Parathyroid adenoma (tissue), 2 donors: ENCODE measurements at regions not wholly inside any gene's neighbourhood (a gene's known extent, or its start where the extent isn't known, plus 50 kb on each side); places are given as distances from the start of the nearest gene placed in this dataset.

ENCODE experiments used
- H2AFZ ChIP-seq: fragments of 300-600 bp; sonication (generic); one replicate; pipeline ENCODE4 v1.7.0; 2017; ENCODE audit warnings: antibody characterized with exemption, mild to moderate bottlenecking
- H3K27ac ChIP-seq: fragments of 300-600 bp; sonication (generic); one replicate; pipeline ENCODE4 v1.7.0; 2017
- H3K27me3 ChIP-seq: fragments of 300-600 bp; sonication (generic); one replicate; pipeline ENCODE4 v1.7.0; 2017; ENCODE audit warnings: low read length; ENCODE audit not compliant: control insufficient read depth, insufficient read depth
- H3K36me3 ChIP-seq: fragments of 300-600 bp; sonication (generic); one replicate; pipeline ENCODE4 v1.7.0; 2017; ENCODE audit warnings: low read length; ENCODE audit not compliant: control insufficient read depth, insufficient read depth
- H3K4me1 ChIP-seq: fragments of 300-600 bp; sonication (generic); one replicate; pipeline ENCODE4 v1.7.0; 2017; ENCODE audit warnings: control low read depth
- H3K4me2 ChIP-seq: fragments of 300-600 bp; sonication (generic); one replicate; pipeline ENCODE4 v1.7.0; 2017; ENCODE audit warnings: low read length
- H3K4me3 ChIP-seq: fragments of 300-600 bp; sonication (generic); one replicate; pipeline ENCODE4 v1.7.0; 2017; ENCODE audit warnings: low read depth, low read length
- H3K79me2 ChIP-seq: fragments of 300-600 bp; sonication (generic); one replicate; pipeline ENCODE4 v1.7.0; 2017; ENCODE audit warnings: control low read depth
- H3K9ac ChIP-seq: fragments of 300-600 bp; sonication (generic); one replicate; pipeline ENCODE4 v1.7.0; 2017; ENCODE audit warnings: mild to moderate bottlenecking
- H3K9me3 ChIP-seq: fragments of 300-600 bp; sonication (generic); one replicate; pipeline ENCODE4 v1.7.0; 2017; ENCODE audit warnings: low read length; ENCODE audit not compliant: control insufficient read depth
- CTCF ChIP-seq: fragments of 300-600 bp; sonication (generic); IDR thresholded peaks from one replicate; pipeline ENCODE4 v1.7.0; 2017; ENCODE audit warnings: antibody characterized with exemption, mild to moderate bottlenecking
- donor health status: primary hyperparathyroidism.

GRCh38 chr16:6969594-6969993, 363.1 kb upstream of the RBFOX1 start:
- no peaks in the 10 kb centered on the region for H3K79me2 ChIP-seq
- no peaks in the 10 kb centered on the region for H3K27me3 ChIP-seq
- no peak overlapping the region for H3K4me2 ChIP-seq
- no peaks in the 10 kb centered on the region for H3K4me1 ChIP-seq
- no peak overlapping the region for H3K4me3 ChIP-seq
- no peak overlapping the region for H3K9ac ChIP-seq
- no peaks in the 10 kb centered on the region for H3K36me3 ChIP-seq
- no peaks in the 10 kb centered on the region for H3K9me3 ChIP-seq
- no peak overlapping the region for H2AFZ ChIP-seq
- H3K27ac ChIP-seq, result no peak overlapping the region
- TF ChIP-seq CTCF, result no peak

DNA sequence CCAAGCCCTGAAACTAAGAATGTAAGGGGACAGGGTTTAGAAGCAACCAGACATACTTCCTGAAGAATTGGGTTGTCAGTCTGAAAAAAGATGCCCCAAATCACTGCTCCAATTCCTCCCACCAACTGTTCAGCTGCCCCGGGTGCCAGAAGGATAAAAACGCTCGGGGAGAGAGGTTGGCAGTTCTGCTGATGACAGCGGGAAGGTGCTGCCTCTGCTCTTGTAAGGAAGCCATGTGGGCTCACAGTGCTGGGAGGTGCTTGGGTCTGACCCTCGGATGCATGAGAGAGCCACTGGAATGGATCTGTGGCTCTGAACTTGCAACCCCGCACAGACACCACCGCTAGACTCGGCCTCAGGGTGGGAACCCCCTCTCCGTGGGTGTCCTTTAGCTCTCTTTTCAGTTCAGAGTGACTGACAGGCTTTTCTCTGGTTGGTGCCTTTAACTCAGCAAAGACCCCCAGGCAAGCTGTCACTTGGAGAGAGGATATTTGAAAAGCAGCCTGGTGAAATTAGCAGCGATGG, 364.8 kb upstream of the RBFOX1 start:
- no peak overlapping the region for H3K9ac ChIP-seq
- no peaks in the 10 kb centered on the region for H3K4me1 ChIP-seq
- no peak overlapping the region for H3K4me2 ChIP-seq
- peak overlapping the region; percentile 38 for H2AFZ ChIP-seq
- H3K27me3 ChIP-seq, result no peaks in the 10 kb centered on the region
- H3K36me3 ChIP-seq, result no peaks in the 10 kb centered on the region
- no peak overlapping the region for H3K4me3 ChIP-seq
- no peak for TF ChIP-seq CTCF
- H3K9me3 ChIP-seq, result no peaks in the 10 kb centered on the region
- H3K79me2 ChIP-seq, result no peaks in the 10 kb centered on the region
- no peak overlapping the region for H3K27ac ChIP-seq

- Histone ChIP-seq H3K79me2 (no peaks in the 10 kb centered on the region), H3K27ac (no peak overlapping the region), H3K36me3 (no peaks in the 10 kb centered on the region), H3K27me3 (no peaks in the 10 kb centered on the region), H3K9me3 (no peaks in the 10 kb centered on the region), H3K9ac (no peak overlapping the region), H3K4me3 (no peak overlapping the region), H3K4me1 (no peaks in the 10 kb centered on the region), H2AFZ (no peak overlapping the region), H3K4me2 (no peak overlapping the region)
- TF ChIP-seq CTCF, result no peak
Measured at GRCh38 chr16:6966925-6967324, 365.7 kb upstream of the RBFOX1 start.

GRCh38 chr16:6964679-6965078, 368.0 kb upstream of the RBFOX1 start:
- H3K27me3 ChIP-seq, result no peaks in the 10 kb centered on the region
- no peaks in the 10 kb centered on the region for H3K36me3 ChIP-seq
- TF ChIP-seq CTCF, result no peak

GRCh38 chr16:6961704-6962103, 370.9 kb upstream of the RBFOX1 start:
- H3K79me2 ChIP-seq, result no peaks in the 10 kb centered on the region

More at GRCh38 chr16:6964679-6965078, 368.0 kb upstream of the RBFOX1 start:
- H3K4me3 ChIP-seq, result no peak overlapping the region
- no peaks in the 10 kb centered on the region for H3K4me1 ChIP-seq
- no peaks in the 10 kb centered on the region for H3K79me2 ChIP-seq
- no peak overlapping the region for H2AFZ ChIP-seq
- no peak overlapping the region for H3K4me2 ChIP-seq
- H3K9me3 ChIP-seq, result no peaks in the 10 kb centered on the region
- H3K9ac ChIP-seq, result no peak overlapping the region
- H3K27ac ChIP-seq, result no peak overlapping the region

More at GRCh38 chr16:6961704-6962103, 370.9 kb upstream of the RBFOX1 start:
- H3K9me3 ChIP-seq, result no peaks in the 10 kb centered on the region
- H3K4me1 ChIP-seq, result no peaks in the 10 kb centered on the region
- no peaks in the 10 kb centered on the region for H3K27me3 ChIP-seq
- no peak overlapping the region for H3K9ac ChIP-seq
- no peaks in the 10 kb centered on the region for H3K36me3 ChIP-seq
- H3K4me2 ChIP-seq, result no peak overlapping the region
- TF ChIP-seq CTCF, result no peak
- H3K4me3 ChIP-seq, result no peak overlapping the region
- no peak overlapping the region for H2AFZ ChIP-seq
- no peak overlapping the region for H3K27ac ChIP-seq
